ENCODE measurements at regions not wholly inside any gene's neighbourhood (a gene's known extent, or its start where the extent isn't known, plus 50 kb on each side); places are given as distances from the start of the nearest gene placed in this dataset.

GRCh38 chr18:30234755-30235154 lies 807.8 kb downstream of the DSC3 start (continued):
- no peak for TF ChIP-seq SMAD1 (IDR thresholded peaks at IDR 0.05; ENCODE audit: low read depth, partially characterized antibody)
- TF ChIP-seq, protein P1, sequence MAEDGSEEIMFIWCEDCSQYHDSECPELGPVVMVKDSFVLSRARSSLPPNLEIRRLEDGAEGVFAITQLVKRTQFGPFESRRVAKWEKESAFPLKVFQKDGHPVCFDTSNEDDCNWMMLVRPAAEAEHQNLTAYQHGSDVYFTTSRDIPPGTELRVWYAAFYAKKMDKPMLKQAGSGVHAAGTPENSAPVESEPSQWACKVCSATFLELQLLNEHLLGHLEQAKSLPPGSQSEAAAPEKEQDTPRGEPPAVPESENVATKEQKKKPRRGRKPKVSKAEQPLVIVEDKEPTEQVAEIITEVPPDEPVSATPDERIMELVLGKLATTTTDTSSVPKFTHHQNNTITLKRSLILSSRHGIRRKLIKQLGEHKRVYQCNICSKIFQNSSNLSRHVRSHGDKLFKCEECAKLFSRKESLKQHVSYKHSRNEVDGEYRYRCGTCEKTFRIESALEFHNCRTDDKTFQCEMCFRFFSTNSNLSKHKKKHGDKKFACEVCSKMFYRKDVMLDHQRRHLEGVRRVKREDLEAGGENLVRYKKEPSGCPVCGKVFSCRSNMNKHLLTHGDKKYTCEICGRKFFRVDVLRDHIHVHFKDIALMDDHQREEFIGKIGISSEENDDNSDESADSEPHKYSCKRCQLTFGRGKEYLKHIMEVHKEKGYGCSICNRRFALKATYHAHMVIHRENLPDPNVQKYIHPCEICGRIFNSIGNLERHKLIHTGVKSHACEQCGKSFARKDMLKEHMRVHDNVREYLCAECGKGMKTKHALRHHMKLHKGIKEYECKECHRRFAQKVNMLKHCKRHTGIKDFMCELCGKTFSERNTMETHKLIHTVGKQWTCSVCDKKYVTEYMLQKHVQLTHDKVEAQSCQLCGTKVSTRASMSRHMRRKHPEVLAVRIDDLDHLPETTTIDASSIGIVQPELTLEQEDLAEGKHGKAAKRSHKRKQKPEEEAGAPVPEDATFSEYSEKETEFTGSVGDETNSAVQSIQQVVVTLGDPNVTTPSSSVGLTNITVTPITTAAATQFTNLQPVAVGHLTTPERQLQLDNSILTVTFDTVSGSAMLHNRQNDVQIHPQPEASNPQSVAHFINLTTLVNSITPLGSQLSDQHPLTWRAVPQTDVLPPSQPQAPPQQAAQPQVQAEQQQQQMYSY (CRISPR knock-in tag; IDR thresholded peaks at IDR 0.05), result no peak
- TF ChIP-seq, protein P2, sequence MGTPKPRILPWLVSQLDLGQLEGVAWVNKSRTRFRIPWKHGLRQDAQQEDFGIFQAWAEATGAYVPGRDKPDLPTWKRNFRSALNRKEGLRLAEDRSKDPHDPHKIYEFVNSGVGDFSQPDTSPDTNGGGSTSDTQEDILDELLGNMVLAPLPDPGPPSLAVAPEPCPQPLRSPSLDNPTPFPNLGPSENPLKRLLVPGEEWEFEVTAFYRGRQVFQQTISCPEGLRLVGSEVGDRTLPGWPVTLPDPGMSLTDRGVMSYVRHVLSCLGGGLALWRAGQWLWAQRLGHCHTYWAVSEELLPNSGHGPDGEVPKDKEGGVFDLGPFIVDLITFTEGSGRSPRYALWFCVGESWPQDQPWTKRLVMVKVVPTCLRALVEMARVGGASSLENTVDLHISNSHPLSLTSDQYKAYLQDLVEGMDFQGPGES (IDR thresholded peaks at IDR 0.05), result no peak
- TF ChIP-seq EZH2 (IDR thresholded peaks at IDR 0.05; ENCODE audit: borderline replicate concordance, control insufficient read depth, low read depth, low read length), result no peak
- no peak for TF ChIP-seq ASH2L (IDR thresholded peaks at IDR 0.05; ENCODE audit: borderline replicate concordance, low read depth)
- no peak for TF ChIP-seq SUPT20H (IDR thresholded peaks at IDR 0.05; ENCODE audit: borderline replicate concordance, control insufficient read depth, low read depth, low read length)
- no peak for TF ChIP-seq CREB1 (IDR thresholded peaks at IDR 0.05; ENCODE audit: low read depth)
- TF ChIP-seq SP1 (IDR thresholded peaks at IDR 0.05; ENCODE audit: low read depth, low read length), result no peak

- no peak overlapping the region for H2AFZ ChIP-seq (ENCODE audit: control insufficient read depth, low read depth, low read length)
- no peak for DNase-seq (ENCODE audit: low read depth, low spot score)
- BruUV-seq (replicated peaks), result no TSS peak
- no peaks in the 10 kb centered on the region for H3K36me3 ChIP-seq (ENCODE audit: control insufficient read depth in 2 of 2, insufficient read depth in 2 of 2, low read length in 1 of 2)
- SMC1A ChIA-PET (ENCODE audit: uncharacterized antibody, unreplicated experiment), result no interaction called here
- no peaks in the 10 kb centered on the region for H3K9me3 ChIP-seq (replicated peaks; ENCODE audit: control insufficient read depth, insufficient read depth, low read length)
- H4K20me1 ChIP-seq (ENCODE audit: control insufficient read depth, insufficient read depth), result no peaks in the 10 kb centered on the region
- no peak overlapping the region for H3K9ac ChIP-seq (ENCODE audit: control insufficient read depth, insufficient read depth, low read length)
- no peak for FAIRE-seq
- H3K27me3 ChIP-seq (replicated peaks in 1 of 2; ENCODE audit: control insufficient read depth in 2 of 2, insufficient read depth in 2 of 2, low read length in 1 of 2), result no peaks in the 10 kb centered on the region
- POLR2A ChIA-PET, result no interaction called here
- no peak overlapping the region for H3K4me3 ChIP-seq
- no peak for TF ChIP-seq IRF4 (IDR thresholded peaks at IDR 0.05; ENCODE audit: low read depth, low read length)
- CTCF ChIA-PET, result no interaction called here
- RAD21 ChIA-PET (ENCODE audit: unreplicated experiment), result no interaction called here
- intact Hi-C loops (cut with micrococcal nuclease; ENCODE audit: unreplicated experiment), result no loop called here
- H3K79me2 ChIP-seq (ENCODE audit: control insufficient read depth, insufficient read depth, low read length), result no peaks in the 10 kb centered on the region
- no peak overlapping the region for H3K4me2 ChIP-seq (ENCODE audit: control insufficient read depth, insufficient read depth)
- in situ Hi-C loops (cut with MboI), result no loop called here
- ATAC-seq, result no peak
- no peaks in the 10 kb centered on the region for H3K4me1 ChIP-seq (ENCODE audit: control insufficient read depth, insufficient read depth, low read length)
- no peak overlapping the region for H3K27ac ChIP-seq (ENCODE audit: control insufficient read depth, insufficient read depth)
Measured at GRCh38 chr18:30211112-30211511, 831.4 kb downstream of the DSC3 start.
